Gastrocnemius medialis (tissue), 4 donors: ENCODE measurements at regions not wholly inside any gene's neighbourhood (a gene's known extent, or its start where the extent isn't known, plus 50 kb on each side); places are given as distances from the start of the nearest gene placed in this dataset.

Source experiments
- ATAC-seq, 2 donors: fragments of 150-250 bp; one replicate each; pipeline ENCODE4 v1.9.1; 2016
- DNase-seq, 2 donors: peaks; one replicate each; pipeline ENCODE4 v3.0.0-alpha.2; 2019
- H3K27ac ChIP-seq, 4 donors: fragments of 200-600 bp; sonication (generic); 1 replicate in 1 of 4; 2 replicates in 3 of 4; pipeline ENCODE4 v1.5.1; 2016 to 2018; ENCODE audit warnings: mild to moderate bottlenecking in 2 of 4, moderate library complexity in 1 of 4
- H3K27me3 ChIP-seq, 3 donors: fragments of 200-600 bp; sonication (generic) in 2 of 3; 1 replicate in 1 of 3; 2 replicates in 2 of 3; pipeline versions ENCODE4 v1.5.1 to v1.6.0; 2016 to 2019; ENCODE audit warnings: mild to moderate bottlenecking in 1 of 3, moderate library complexity in 1 of 3
- H3K36me3 ChIP-seq, 2 donors: fragments of 200-600 bp; sonication (generic) in 1 of 2; one replicate each; pipeline ENCODE4 v1.5.1; 2017 to 2018
- H3K4me1 ChIP-seq, 2 donors: fragments of 200-600 bp; sonication (generic) in 1 of 2; one replicate each; pipeline ENCODE4 v1.5.1; 2016 to 2017; ENCODE audit warnings: mild to moderate bottlenecking in 2 of 2
- H3K4me3 ChIP-seq, 4 donors: fragments of 200-600 bp; sonication (generic) in 3 of 4; 1 replicate in 1 of 4; 2 replicates in 3 of 4; pipeline ENCODE4 v1.5.1; 2016 to 2019; ENCODE audit warnings: mild to moderate bottlenecking in 2 of 4
- H3K9me3 ChIP-seq, 3 donors: fragments of 200-600 bp; sonication (generic) in 2 of 3; 1 replicate in 1 of 3; 2 replicates in 2 of 3; pipeline ENCODE4 v1.5.1; 2016 to 2019
- POLR2A ChIP-seq, 2 donors: fragments of 450-650 bp; IDR thresholded peaks; one replicate each; pipeline ENCODE4 v1.6.1; 2017; ENCODE audit warnings: antibody characterized with exemption in 2 of 2, mild to moderate bottlenecking in 2 of 2, moderate library complexity in 2 of 2
- in situ Hi-C, 4 donors: fragments of 200-750 bp; cut with MboI; loops; one replicate each; pipeline versions ENCODE4 v1.15.0 to v1.8.0; 2017; ENCODE audit warnings: low sequenced_read_pairs in 4 of 4
- intact Hi-C: fragments of 100-400 bp; cut with DNase I; formaldehyde crosslinking; loops from one replicate; pipeline ENCODE4 v1.15.1; 2023; ENCODE audit warnings: low total_unique reads
- TF ChIP-seq, protein P1 (sequence below), 5 experiments: fragments of 450-650 bp in 3 of 5; fragments of 200-600 bp in 2 of 5; sonication (generic) in 2 of 5; IDR thresholded peaks in 4 of 5; conservative IDR thresholded peaks in 1 of 5; 1 replicate in 4 of 5; 2 replicates in 1 of 5; pipeline ENCODE4 v1.5.1; 2016 to 2019; ENCODE audit warnings: antibody characterized with exemption in 5 of 5, mild to moderate bottlenecking in 3 of 5, moderate library complexity in 3 of 5

- Histone ChIP-seq H3K36me3 (no peaks in the 10 kb centered on the region), H3K9me3 (no peaks in the 10 kb centered on the region), H3K4me3 (no peak overlapping the region), H3K27ac (no peak overlapping the region), H3K4me1 (peaks cover 33 to 40% of the 10 kb centered on the region in 2 donors), H3K27me3 (no peaks in the 10 kb centered on the region)
- DNase-seq (no peak), ATAC-seq (no peak)
- intact Hi-C loops (no loop called here), in situ Hi-C loops (no loop called here)
- TF ChIP-seq, protein P1, sequence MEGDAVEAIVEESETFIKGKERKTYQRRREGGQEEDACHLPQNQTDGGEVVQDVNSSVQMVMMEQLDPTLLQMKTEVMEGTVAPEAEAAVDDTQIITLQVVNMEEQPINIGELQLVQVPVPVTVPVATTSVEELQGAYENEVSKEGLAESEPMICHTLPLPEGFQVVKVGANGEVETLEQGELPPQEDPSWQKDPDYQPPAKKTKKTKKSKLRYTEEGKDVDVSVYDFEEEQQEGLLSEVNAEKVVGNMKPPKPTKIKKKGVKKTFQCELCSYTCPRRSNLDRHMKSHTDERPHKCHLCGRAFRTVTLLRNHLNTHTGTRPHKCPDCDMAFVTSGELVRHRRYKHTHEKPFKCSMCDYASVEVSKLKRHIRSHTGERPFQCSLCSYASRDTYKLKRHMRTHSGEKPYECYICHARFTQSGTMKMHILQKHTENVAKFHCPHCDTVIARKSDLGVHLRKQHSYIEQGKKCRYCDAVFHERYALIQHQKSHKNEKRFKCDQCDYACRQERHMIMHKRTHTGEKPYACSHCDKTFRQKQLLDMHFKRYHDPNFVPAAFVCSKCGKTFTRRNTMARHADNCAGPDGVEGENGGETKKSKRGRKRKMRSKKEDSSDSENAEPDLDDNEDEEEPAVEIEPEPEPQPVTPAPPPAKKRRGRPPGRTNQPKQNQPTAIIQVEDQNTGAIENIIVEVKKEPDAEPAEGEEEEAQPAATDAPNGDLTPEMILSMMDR (IDR thresholded peaks at IDR 0.05 in 4 of 5, conservative IDR thresholded peaks at IDR 0.05 in 1 of 5) = no peak
- no peak for TF ChIP-seq POLR2A (IDR thresholded peaks at IDR 0.05)
Measured at GRCh38 chr12:92472201-92472600, 230.6 kb upstream of the PLEKHG7 start.

DNA sequence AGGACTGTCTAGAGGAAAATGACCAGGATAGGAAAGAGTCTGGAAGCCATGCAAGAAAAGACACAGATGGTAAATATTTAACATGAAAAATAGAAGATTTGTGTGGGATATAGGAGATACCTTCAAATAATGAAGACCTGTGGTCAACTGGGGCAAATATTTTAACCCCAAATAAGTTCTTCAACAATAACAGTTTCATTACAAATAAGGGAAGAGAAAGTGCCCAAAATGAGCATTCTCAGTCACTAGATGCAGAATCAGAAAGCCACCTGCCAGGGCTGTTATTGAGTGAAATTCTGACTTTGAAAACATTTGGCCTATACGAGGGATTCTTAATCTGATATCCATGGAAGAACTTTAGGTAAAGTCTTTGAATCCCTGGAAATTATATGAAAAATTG, 231.2 kb upstream of the PLEKHG7 start:
- no peak for DNase-seq
- no peaks in the 10 kb centered on the region for H3K9me3 ChIP-seq
- no peaks in the 10 kb centered on the region for H3K36me3 ChIP-seq
- TF ChIP-seq, protein P1 (IDR thresholded peaks at IDR 0.05 in 4 of 5, conservative IDR thresholded peaks at IDR 0.05 in 1 of 5) = no peak
- TF ChIP-seq POLR2A (IDR thresholded peaks at IDR 0.05) = no peak
- no peak overlapping the region for H3K27ac ChIP-seq
- in situ Hi-C loops = no loop called here
- H3K4me3 ChIP-seq = no peak overlapping the region
- no peaks in the 10 kb centered on the region for H3K27me3 ChIP-seq
- intact Hi-C loops = no loop called here
- no peak for ATAC-seq
- peaks cover 34 to 47% of the 10 kb centered on the region in 2 donors for H3K4me1 ChIP-seq

- DNase-seq = no peak
- H3K9me3 ChIP-seq = no peaks in the 10 kb centered on the region
- in situ Hi-C loops = no loop called here
- H3K27ac ChIP-seq = peak overlapping the region; percentile 21 to 63 (median 40)
- no peak for TF ChIP-seq POLR2A (IDR thresholded peaks at IDR 0.05)
- TF ChIP-seq, protein P1 (IDR thresholded peaks at IDR 0.05 in 4 of 5, conservative IDR thresholded peaks at IDR 0.05 in 1 of 5) = no peak
- H3K4me3 ChIP-seq = no peak overlapping the region
- H3K36me3 ChIP-seq = no peaks in the 10 kb centered on the region
- no peak for ATAC-seq
- H3K4me1 ChIP-seq = peaks cover 37 to 54% of the 10 kb centered on the region in 2 donors
- intact Hi-C loops = no loop called here
- H3K27me3 ChIP-seq = no peaks in the 10 kb centered on the region
Measured at GRCh38 chr12:92470608-92471021, 232.2 kb upstream of the PLEKHG7 start.

DNA sequence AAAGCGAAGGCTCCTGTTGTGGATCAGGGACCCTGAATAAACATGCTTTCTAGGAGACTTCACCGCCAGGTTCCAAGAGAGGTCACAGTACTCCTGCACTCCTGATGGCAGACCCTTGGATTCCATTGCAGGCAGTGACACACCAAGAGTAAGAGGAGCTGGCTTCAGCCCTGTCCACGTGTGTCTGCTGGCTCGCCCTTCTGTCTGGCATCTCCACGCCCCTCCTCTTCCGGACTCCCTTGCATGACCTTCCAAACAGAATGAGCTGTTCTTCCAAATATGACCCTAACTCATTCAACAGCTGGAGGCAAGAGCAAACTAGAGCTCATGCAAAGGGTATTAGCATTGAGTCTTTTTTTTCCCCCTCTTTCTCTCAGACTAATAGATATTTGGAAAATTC, 233.0 kb upstream of the PLEKHG7 start:
- peak; percentile 69 to 89 for DNase-seq
- Histone ChIP-seq H3K4me3 (peak overlapping the region in 1 of 4 donors; percentile 2), H3K9me3 (no peaks in the 10 kb centered on the region), H3K4me1 (peaks cover 37 to 62% of the 10 kb centered on the region in 2 donors), H3K36me3 (no peaks in the 10 kb centered on the region), H3K27me3 (no peaks in the 10 kb centered on the region), H3K27ac (peak overlapping the region; percentile 21 to 63 (median 40))
- ATAC-seq = peak; percentile 69 to 81
- intact Hi-C loops (loop anchor here (5.0 to 10.0 kb wide), 3 partner anchors 32 to 325 kb away; partner anchors contain the start of gene BTG1), in situ Hi-C loops (no loop called here)
- TF ChIP-seq, protein P1 (IDR thresholded peaks at IDR 0.05 in 4 of 5, conservative IDR thresholded peaks at IDR 0.05 in 1 of 5) = no peak
- TF ChIP-seq POLR2A (IDR thresholded peaks at IDR 0.05) = peak in 1 of 2 donors; percentile 13
